DOHH2 (cell line): ENCODE measurements at regions not wholly inside any gene's neighbourhood (a gene's known extent, or its start where the extent isn't known, plus 50 kb on each side); places are given as distances from the start of the nearest gene placed in this dataset.

Experiments used
- H3F3A ChIP-seq: fragments of 200-600 bp; sonication (generic), shearing (Covaris generic); 2 replicates; pipeline ENCODE4 v1.6.0; 2016; ENCODE audit warnings: antibody characterized with exemption, mild to moderate bottlenecking; ENCODE audit not compliant: control insufficient read depth, insufficient read depth
- H3K27ac ChIP-seq: fragments of 200-600 bp; sonication (generic); 2 replicates; pipeline ENCODE4 v1.5.1; 2014; ENCODE audit warnings: low read depth, mild to moderate bottlenecking, low read length, moderate library complexity
- H3K27me3 ChIP-seq: fragments of 200-600 bp; sonication (generic); 2 replicates; pipeline ENCODE4 v1.6.1; 2014; ENCODE audit warnings: mild to moderate bottlenecking, low read length, mixed read lengths; ENCODE audit not compliant: control insufficient read depth
- H3K36me3 ChIP-seq: fragments of 200-600 bp; sonication (generic); 2 replicates; pipeline ENCODE4 v1.6.1; 2014; ENCODE audit warnings: mild to moderate bottlenecking, low read length, moderate library complexity, mixed read lengths; ENCODE audit not compliant: control insufficient read depth
- H3K4me1 ChIP-seq: fragments of 200-600 bp; sonication (generic); 2 replicates; pipeline ENCODE4 v1.6.1; 2014; ENCODE audit warnings: mild to moderate bottlenecking, low read length, mixed read lengths; ENCODE audit not compliant: control insufficient read depth
- H3K4me2 ChIP-seq: fragments of 200-600 bp; sonication (generic); 2 replicates; pipeline ENCODE4 v1.6.0; 2014; ENCODE audit warnings: mild to moderate bottlenecking, low read length, moderate library complexity
- H3K4me3 ChIP-seq: fragments of 200-600 bp; sonication (generic); 2 replicates; pipeline ENCODE4 v1.5.1; 2014; ENCODE audit warnings: mild to moderate bottlenecking, low read length, mixed read lengths
- H3K79me2 ChIP-seq: fragments of 200-600 bp; sonication (generic); 2 replicates; pipeline ENCODE4 v1.6.1; 2014; ENCODE audit warnings: mild to moderate bottlenecking, low read length, mixed read lengths; ENCODE audit not compliant: control insufficient read depth
- H3K9me2 ChIP-seq: fragments of 200-600 bp; sonication (generic); replicated peaks from 2 replicates; pipeline ENCODE4 v1.6.1; 2014; ENCODE audit warnings: mild to moderate bottlenecking, low read length, mixed read lengths; ENCODE audit not compliant: control insufficient read depth
- H3K9me3 ChIP-seq: fragments of 200-600 bp; sonication (generic); 2 replicates; pipeline ENCODE4 v1.6.1; 2014; ENCODE audit warnings: antibody characterized with exemption, low read length, mixed read lengths; ENCODE audit not compliant: control insufficient read depth, insufficient read depth
- H4K20me1 ChIP-seq: fragments of 200-600 bp; sonication (generic); 2 replicates; pipeline ENCODE4 v1.6.0; 2014; ENCODE audit warnings: low read depth, mild to moderate bottlenecking, antibody characterized with exemption, low read length, moderate library complexity; ENCODE audit not compliant: control insufficient read depth, insufficient read depth
- EZH2phosphoT487 ChIP-seq: fragments of 200-600 bp; sonication (generic); IDR thresholded peaks from 2 replicates; pipeline ENCODE4 v1.6.1; 2017; ENCODE audit warnings: borderline replicate concordance, mild to moderate bottlenecking, antibody characterized with exemption, low read length, moderate library complexity, mixed read lengths
- TF ChIP-seq, protein P1 (sequence below): fragments of 200-600 bp; sonication (generic); IDR thresholded peaks from one replicate; pipeline ENCODE4 v1.5.1; 2014; ENCODE audit warnings: antibody characterized with exemption, mild to moderate bottlenecking, low read depth, low read length; ENCODE audit not compliant: poor library complexity, severe bottlenecking

DNA sequence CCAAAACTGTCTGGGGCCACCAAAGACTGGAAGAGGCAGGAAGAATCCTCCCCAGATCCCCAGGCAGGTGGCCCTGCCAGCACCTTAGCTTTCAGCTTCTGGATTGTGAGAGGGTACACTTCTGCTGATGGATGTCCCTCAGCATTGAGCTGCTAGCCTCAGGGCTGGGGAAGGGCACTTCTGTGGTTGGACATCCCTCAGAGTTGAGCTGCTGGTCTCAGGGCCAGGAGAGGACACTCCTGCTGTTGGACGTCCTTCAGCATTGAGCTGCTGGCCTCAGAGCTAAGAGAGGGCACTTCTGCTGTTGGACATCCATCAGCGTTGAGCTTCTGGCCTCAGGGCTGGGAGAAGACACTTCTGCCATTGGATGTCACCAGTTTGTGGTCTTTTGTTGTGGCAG, 83.8 kb upstream of the FCN1 start:
- H3F3A ChIP-seq: no peaks in the 10 kb centered on the region
- TF ChIP-seq, protein P1, sequence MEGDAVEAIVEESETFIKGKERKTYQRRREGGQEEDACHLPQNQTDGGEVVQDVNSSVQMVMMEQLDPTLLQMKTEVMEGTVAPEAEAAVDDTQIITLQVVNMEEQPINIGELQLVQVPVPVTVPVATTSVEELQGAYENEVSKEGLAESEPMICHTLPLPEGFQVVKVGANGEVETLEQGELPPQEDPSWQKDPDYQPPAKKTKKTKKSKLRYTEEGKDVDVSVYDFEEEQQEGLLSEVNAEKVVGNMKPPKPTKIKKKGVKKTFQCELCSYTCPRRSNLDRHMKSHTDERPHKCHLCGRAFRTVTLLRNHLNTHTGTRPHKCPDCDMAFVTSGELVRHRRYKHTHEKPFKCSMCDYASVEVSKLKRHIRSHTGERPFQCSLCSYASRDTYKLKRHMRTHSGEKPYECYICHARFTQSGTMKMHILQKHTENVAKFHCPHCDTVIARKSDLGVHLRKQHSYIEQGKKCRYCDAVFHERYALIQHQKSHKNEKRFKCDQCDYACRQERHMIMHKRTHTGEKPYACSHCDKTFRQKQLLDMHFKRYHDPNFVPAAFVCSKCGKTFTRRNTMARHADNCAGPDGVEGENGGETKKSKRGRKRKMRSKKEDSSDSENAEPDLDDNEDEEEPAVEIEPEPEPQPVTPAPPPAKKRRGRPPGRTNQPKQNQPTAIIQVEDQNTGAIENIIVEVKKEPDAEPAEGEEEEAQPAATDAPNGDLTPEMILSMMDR: no peak
- TF ChIP-seq EZH2phosphoT487: no peak
- H3K4me3 ChIP-seq: no peak overlapping the region
- H3K36me3 ChIP-seq: no peaks in the 10 kb centered on the region
- H3K79me2 ChIP-seq: no peaks in the 10 kb centered on the region
- H4K20me1 ChIP-seq: no peaks in the 10 kb centered on the region
- no peak overlapping the region for H3K4me2 ChIP-seq
- H3K27me3 ChIP-seq: no peaks in the 10 kb centered on the region
- H3K9me2 ChIP-seq: no peaks in the 10 kb centered on the region
- peaks cover 26% of the 10 kb centered on the region for H3K9me3 ChIP-seq
- no peaks in the 10 kb centered on the region for H3K4me1 ChIP-seq
- H3K27ac ChIP-seq: no peak overlapping the region

DNA sequence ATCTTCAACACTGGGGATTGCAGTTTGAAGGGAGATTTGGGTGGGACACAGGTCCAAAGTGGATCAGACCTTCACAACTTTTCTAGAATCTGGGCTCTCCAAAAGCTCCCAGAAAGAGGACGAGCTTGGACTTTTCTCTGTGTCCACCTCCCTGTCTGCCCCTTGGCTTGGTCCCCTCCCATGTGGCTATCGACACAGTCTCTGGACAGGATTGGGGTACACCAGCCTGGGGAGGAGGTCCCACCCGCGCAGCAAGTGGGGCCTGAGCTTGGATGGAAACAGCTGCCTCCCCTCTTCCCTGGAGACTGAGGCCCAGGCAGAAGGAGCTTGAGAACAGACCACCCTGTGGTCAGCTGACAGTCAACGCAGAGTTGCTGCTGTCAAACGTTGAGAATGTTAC, 84.6 kb upstream of the FCN1 start:
- Histone ChIP-seq H3K4me1 (no peaks in the 10 kb centered on the region), H3K4me3 (no peak overlapping the region), H3K4me2 (no peak overlapping the region), H3K9me2 (no peaks in the 10 kb centered on the region), H3K27me3 (no peaks in the 10 kb centered on the region), H3K9me3 (peaks cover 26% of the 10 kb centered on the region), H4K20me1 (no peaks in the 10 kb centered on the region), H3K36me3 (no peaks in the 10 kb centered on the region), H3F3A (no peaks in the 10 kb centered on the region), H3K27ac (no peak overlapping the region), H3K79me2 (no peaks in the 10 kb centered on the region)
- TF ChIP-seq, protein P1: no peak
- TF ChIP-seq EZH2phosphoT487: no peak

DNA sequence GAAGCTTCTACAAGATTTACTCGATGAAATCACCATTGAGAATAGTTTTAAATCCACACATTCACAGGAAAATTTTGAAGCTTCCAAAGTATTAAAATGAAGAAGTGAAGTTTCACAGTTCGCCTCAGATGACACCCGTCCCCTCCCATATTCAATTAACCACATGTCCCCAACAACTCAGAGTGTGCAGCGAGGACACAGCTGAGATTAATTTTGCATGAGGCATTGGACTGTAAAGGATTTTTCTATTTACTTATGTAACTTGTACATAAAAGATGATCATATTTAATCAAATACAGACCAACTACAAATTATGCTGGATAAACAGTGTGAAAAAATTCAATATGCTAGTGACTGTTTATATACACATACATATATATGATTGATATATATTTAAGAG, 84.7 kb upstream of the OLFM1 start:
- H3K4me2 ChIP-seq: no peak overlapping the region
- H3K4me1 ChIP-seq: no peaks in the 10 kb centered on the region
- TF ChIP-seq EZH2phosphoT487: no peak
- TF ChIP-seq, protein P1: no peak

DNA sequence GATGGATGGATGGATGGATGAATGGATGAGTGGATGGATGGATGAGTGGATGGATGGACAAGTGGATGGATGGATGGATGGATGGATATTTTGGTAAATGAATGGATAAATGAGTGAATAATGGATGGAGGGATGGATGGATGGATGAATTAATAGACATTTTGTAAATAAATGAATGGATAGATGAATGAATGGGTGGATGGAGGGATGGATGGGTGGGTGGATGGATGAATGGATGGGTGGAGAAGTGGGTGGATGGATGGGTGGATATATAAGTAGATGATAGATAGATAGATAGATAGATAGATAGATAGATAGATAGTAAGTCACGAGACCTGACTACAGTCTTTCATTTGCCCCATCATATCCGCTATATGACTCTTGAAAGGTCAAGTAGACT, 82.7 kb upstream of the OLFM1 start:
- Histone ChIP-seq H3K4me3 (no peak overlapping the region), H3K79me2 (no peaks in the 10 kb centered on the region)

More for the DNA sequence above, 84.7 kb upstream of the OLFM1 start:
- H3K27ac ChIP-seq: no peak overlapping the region
- no peak overlapping the region for H3K4me3 ChIP-seq
- H3K27me3 ChIP-seq: no peaks in the 10 kb centered on the region
- H3K9me2 ChIP-seq: no peaks in the 10 kb centered on the region
- no peaks in the 10 kb centered on the region for H4K20me1 ChIP-seq
- H3F3A ChIP-seq: no peaks in the 10 kb centered on the region
- no peaks in the 10 kb centered on the region for H3K36me3 ChIP-seq
- H3K9me3 ChIP-seq: peaks cover 26% of the 10 kb centered on the region
- H3K79me2 ChIP-seq: no peaks in the 10 kb centered on the region

More for the DNA sequence above, 82.7 kb upstream of the OLFM1 start:
- Histone ChIP-seq H3K4me2 (no peak overlapping the region), H3K27me3 (no peaks in the 10 kb centered on the region), H3F3A (no peaks in the 10 kb centered on the region), H3K36me3 (no peaks in the 10 kb centered on the region), H3K9me2 (no peaks in the 10 kb centered on the region), H3K9me3 (peaks cover 21% of the 10 kb centered on the region), H4K20me1 (no peaks in the 10 kb centered on the region), H3K4me1 (no peaks in the 10 kb centered on the region), H3K27ac (no peak overlapping the region)
- TF ChIP-seq, protein P1: no peak
- TF ChIP-seq EZH2phosphoT487: no peak
